ENCODE measurements at regions not wholly inside any gene's neighbourhood (a gene's known extent, or its start where the extent isn't known, plus 50 kb on each side); places are given as distances from the start of the nearest gene placed in this dataset.
"Not testable (repeated sequence)": the region's sequence is repeated elsewhere in the genome, so short reads cannot be mapped to it uniquely, and the experiment has no call there.

GRCh38 chr14:34081576-34082136, 130.8 kb upstream of the EGLN3 start:
- no peak for DNase-seq

- no peak for DNase-seq
These were observed 130.3 kb upstream of the EGLN3 start for GRCh38 chr14:34081101-34081575.

DNA sequence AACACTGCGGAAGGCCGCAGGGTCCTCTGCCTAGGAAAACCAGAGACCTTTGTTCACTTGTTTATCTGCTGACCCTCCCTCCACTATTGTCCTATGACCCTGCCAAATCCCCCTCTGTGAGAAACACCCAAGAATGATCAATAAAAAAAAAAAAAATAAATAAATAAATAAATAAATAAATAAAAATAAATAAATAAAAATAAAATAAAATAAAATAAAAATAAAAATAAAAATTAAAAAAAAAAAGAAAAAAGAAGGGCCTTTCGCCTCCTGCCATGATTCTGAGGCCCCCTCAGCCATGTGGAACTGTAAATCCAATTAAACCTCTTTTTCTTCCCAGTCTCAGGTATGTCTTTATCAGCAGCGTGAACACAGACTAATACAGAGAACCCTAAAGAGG, 128.8 kb upstream of the EGLN3 start:
- DNase-seq = not testable (repeated sequence)

DNA sequence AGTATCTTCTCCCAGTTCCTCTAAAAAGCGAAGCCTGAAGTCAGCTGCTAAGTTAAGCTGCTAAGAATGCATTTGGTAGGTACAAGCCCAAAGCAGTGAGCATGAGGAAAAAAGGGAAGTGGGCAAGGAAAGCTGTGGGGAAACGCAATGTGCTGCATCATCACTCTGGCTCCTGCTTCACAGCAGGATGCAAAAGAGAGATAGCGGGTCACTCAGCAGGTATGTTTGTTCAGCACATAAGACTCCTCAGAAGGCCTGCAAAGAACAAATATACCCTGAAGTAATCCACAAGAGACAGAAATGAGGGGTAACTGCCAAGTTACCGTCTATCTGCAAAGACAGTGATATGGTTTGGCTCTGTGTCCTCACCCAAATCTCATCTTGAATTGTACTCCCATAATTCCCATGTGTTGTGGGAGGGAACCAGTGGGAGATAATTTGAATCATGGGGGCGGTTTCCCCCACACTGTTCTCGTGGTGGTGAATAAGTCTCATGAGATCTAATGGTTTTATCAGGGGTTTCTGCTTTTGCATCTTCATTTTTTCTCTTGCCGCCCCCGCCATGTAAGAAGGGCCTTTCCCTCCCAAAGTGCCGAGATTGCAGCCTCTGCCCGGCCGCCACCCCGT, 127.4 kb upstream of the EGLN3 start:
- no peak for DNase-seq

DNA sequence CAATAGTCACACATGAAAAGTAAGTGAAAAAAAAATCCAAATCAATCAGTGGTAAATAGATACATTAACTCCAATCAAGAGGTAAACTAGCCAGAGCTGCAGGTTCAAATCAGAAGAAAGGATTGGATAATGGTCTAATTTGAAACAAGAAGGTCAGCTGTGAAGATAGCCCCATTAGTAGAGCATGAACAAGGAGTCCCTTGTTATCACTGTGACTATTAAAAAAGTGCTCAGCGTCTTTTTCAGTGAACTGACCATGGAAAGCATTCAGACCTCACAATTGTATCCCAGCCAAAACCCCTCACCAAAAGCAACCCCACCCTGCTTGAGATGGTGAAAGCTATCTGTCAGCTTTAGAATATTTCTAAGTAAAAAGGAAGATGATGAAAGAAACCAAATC, 125.0 kb upstream of the EGLN3 start:
- DNase-seq = no peak

DNA sequence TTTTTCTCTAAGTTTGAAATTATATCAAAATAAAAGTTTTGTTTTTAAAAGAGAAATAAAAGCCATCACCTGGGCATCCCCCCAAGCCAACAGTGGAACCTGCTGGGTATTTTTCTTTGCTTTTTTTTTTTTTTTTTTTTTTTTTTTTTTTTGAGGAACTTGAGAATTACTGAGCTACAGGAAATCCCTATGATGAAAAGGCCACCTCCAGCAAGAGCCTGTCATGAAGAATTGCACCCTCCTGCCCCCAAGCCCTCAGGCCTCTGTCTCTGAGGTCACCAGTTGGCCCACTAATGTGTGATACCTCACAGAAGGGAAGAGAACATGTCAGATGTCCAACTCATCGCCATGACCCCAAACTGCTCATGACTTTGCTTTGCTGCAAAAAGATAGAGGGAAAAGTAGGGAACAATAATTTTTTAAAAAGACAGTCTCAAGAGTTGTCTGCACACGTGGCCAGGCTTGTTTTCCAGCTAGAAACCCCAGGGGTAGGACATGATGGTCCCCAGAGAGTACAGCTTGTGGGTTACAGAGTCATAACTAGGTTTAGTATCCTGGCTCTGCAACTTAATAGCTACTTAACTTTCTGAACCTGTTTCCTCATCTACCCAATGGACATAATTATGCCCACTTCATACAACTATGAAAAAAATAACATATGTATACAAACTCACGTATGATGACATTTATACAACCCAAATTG, 124.3 kb upstream of the EGLN3 start:
- no peak for DNase-seq

DNA sequence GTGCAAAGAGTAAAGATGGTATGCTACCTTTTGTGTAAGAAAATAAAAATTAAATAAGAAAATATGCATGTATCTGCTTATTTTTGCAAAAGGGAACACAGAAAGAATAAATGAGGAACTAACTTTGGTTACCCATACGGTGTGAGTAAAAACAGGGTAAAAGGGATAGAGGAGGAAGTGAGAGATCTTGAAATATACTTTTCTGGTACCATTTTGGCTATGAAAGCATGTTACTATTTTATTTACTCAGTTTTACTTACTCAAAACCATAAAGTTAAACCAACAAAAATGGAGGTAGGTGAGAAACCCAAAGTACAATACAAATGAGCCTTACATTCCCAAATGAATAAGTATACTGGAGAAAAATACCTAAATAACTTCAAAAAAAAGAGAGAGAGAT, 122.0 kb upstream of the EGLN3 start:
- DNase-seq = no peak

DNA sequence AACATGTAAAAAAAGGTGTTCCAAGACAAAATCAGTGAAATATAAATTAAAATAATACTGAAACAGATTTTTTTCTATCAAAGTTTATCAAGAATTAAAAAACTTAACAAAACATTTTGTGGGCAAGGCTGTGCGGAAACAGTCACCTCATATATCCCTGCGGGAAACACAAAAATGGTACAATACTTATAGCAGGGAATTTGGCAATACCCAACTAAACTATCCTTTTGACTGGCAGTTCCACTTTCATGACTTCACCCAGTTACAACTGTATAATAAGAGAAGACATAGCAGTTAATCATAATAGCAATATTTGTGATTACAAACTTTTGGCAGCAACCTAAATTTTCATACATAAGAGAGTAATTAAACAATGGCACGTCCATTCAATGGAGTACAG, 121.5 kb upstream of the EGLN3 start:
- no peak for DNase-seq

DNA sequence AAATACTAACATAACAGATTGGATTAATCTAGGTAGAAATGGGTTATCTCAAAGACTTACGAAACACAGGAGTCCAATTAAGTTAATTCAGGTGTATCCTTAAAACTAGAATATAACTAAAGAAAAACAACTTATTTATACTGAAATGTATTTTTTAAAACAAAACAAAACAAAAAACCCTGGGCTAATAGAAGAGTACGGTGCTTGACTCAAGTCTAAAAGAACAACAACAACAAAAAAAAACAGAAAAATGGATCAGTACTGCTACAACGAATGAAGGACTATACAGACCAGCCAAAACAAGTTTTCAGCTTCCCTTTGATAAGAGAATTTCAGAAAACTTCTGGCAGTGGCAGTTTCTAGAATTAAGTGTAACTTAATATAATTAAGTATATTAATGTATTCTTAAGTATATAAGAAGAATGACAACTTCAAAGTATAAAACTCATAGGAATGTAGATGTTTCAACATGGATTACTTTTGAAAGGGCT, 120.1 kb upstream of the EGLN3 start:
- DNase-seq = no peak

DNA sequence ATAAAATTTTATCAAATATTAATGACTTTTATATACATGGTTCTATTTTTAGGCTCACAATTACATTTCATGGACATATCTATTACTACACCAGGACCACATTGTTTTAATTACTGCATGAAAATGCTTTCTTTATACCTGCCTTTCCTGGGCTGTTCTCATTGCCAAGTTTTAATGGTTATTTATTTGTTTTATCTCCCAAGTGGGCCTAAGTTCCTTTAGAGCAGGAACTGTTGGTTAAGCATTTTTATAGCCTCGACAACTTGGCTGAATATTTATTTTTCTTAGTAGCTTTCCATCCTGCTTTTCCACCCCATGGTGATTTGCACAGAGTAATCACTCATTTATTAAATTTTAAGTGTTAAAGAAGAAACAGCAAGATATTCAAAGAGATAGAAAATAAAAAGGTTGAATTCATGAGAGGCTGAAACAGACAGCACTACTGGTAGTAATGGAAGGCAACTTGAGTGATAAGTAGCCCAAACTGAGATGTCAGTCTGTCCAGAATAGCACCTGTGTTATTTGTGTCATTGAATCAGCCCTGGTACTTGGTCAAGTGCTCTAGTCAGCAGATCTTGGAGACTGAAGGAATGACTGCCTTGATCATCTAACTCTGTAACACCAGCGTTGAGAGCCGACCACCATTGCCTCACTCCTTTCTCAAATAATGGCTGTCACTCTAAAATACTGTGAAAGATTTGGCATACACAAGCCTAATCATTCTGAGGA, 119.1 kb upstream of the EGLN3 start:
- DNase-seq = no peak

- DNase-seq = no peak
These were observed 116.7 kb upstream of the EGLN3 start for GRCh38 chr14:34067587-34067986.

DNA sequence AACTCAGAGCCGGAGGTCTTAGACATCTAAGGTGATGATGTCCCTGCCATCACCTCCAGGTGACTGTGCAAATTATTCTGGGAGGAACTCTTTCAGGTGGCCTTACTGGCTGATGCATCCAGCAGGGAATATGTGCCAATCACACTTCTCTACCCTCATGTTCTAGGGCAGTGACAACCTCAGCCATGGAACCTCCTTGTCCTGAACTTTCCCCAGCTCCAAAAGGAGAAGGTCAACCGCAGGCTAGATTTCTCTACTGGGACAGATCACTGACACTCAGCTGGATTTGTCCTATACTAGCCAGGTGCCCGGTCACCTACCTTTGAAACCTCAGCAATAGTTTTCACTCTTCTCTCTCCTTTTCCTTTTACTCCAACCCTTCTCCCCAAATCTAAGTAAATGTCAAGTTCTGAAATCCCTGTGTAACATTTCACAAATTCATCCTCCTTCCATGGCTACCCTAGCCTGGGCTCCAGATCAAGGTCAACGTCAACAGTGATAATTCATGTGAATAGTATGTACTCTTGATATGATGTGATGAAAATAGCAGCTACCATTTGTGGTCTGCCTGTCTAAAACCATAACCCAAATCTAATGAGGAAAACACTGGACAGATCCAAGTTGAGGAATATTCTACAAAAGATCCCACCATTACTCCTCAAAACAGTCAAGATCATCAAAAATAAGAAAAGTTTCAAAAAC, 115.0 kb upstream of the EGLN3 start:
- DNase-seq = no peak

- DNase-seq = no peak
These were observed 114.4 kb upstream of the EGLN3 start for GRCh38 chr14:34065236-34065635.

- DNase-seq = no peak
These were observed 113.5 kb upstream of the EGLN3 start for GRCh38 chr14:34064349-34064748.

DNA sequence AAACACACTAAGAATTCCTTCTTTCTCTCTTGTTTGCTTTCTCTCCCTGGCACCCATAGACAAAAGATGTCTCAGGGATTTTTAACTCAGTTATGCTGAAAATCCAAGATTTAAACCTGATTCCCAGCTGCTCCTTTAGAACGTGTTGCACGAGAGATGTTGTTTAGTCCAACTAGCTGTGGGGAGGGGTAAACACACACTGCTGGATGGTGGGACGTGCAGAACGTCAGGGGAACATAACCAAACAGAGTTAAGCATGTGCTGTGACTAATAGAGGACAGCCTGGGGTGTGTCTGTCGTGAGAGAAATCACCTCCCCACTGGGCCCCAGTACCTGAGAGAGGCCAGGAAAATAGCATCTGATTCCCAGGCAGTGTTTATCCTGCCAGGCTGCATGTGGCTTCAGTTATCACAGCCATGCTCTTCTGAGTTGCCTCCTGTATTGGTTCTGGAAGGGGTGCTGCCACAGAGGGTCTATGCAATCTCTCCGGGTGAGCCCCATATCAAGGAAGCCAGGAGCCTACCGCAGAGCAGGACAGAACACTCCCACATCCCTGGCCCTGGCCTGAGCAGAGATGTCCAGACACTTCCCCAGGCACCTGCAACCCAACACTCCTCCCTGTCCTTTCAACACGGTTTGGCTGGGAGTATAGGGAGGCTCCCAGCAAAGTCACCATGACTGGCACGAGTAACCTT, 112.7 kb upstream of the EGLN3 start:
- no peak for DNase-seq

DNA sequence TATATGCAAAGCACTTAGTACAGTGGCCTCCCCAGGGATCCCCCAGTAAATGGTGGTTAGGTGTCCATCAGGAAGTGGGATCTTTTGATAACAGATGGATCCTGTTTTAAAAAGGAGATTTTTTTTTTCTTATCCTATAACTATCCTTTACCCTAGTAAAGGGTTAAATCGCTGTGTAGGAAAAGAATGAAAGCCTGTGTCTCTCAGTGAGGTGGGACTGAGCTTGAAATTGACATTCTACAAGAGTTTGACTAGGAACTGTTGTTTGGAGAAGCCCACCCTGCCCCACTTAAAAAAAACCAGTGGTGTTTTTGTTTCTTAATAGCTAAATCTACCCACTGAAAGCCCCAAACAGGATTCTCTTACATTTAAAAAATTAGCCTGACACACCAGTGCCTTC, 112.2 kb upstream of the EGLN3 start:
- no peak for DNase-seq

DNA sequence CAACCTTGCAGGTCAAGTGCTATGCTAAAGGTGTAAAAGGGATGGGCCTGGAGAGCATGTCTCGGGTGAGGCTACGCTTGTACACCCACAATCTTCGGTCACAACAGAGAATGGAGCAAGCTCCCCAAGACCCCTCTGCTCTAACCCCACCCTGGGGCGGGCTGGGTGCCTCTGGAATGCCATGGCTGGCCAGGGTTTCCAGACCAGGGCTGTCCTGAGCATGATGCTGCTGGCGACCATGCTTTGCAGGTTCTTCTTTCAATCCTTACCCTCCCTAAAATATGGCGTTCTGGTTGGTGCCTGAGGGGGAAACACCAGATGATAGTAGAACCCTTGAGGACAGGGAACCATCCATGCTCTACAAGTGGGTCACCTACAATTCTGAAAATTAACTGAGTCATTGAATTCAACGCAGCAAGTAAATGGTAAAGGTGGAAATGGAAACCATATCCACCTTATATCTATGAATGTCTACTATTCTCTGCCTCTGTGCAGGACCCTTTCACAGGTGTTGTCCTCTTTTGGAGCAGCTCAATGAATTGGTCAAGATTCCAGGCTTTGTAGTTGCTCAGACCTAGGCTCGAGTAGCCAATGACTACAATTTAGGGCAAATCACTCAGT, 111.6 kb upstream of the EGLN3 start:
- no peak for DNase-seq

GRCh38 chr14:34060651-34060999, 109.8 kb upstream of the EGLN3 start:
- DNase-seq = no peak

DNA sequence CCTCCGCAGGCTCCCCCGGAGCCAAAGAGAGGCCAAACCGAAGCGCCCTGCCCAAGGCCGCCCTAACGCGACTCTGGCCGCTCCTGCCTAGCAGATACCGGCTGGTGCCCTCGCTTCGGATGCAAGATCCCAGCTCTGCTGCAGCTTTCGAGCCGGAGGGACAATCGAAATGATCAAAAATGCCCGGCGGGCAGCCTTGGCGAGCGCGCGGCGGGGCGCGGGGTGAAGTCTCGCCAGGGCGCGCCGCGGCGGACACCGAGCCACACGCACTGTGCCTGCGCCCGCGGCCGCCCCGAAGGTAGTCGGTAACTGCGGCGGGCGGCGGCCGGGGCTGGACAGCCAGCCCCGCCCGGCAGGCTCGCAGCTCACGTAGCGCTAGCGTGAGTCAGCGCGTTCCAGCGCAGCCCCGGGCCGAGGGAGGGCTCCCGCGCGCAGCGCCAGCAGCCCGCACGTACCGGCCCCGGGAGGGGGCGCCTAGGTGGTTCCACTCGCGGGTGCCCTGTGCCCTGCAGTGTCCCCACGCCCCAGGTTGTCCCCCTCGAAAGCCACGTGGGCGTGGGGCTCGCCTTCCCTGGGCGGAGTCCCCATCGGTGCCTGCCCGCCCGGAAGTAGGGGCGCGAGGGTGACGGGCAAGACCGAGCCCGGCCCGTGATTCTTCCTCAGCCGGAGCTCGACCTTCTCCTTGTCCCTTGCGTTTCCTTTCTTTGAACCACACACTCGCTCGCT, 109.2 kb upstream of the EGLN3 start:
- DNase-seq = peak; percentile 63

DNA sequence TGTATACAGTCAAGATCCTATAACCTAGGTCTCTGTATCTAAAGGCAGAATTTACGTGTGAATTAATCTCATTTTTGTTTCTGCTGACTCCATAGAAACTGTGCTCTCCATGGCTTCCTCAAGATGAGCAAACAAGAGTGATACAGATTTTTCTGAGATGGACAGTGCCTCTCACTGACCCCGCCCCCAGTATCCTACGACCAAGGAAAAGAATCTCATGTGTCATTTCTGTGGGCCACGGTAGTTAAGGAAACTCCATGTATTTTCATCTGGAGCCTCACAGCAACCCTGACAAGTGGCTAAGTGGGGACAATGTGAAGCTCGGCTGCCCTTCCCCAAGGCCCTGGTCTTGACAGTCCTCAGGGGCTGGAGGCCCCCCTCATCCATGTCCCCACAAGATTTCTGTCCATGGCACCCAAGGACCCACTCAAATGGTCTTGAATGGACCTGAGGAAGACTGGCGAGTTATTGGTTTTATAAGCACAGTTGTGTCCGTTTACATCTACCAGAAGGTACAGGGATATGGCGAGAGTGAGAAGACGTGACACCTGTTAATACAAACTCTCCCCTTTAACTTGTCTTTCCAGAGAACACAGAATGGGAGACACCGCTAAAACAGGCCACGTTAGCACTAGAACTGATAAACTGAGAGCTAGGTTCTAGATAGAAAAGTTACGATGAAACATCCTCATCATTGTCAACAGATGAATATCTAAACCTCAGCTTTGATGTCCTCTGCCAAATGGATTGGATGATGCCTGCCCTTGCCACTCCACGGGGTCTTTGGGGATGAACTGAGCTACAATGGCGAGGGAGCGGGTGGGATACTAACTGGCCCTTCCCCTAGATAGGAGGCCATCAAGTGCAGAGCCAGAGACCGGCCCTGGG, 108.4 kb upstream of the EGLN3 start:
- no peak for DNase-seq

Data from activated CD4-positive, alpha-beta T cell treated with anti-CD3 and anti-CD28 coated beads, Interleukin-2, amount 50 U/mL, for 16 hours (primary cell).